ENCODE measurements at regions not wholly inside any gene's neighbourhood (a gene's known extent, or its start where the extent isn't known, plus 50 kb on each side); places are given as distances from the start of the nearest gene placed in this dataset.

- peak; percentile 31 to 57 for DNase-seq (ENCODE audit: low read depth in 1 of 2, low spot score in 1 of 2)
- in situ Hi-C loops (cut with HindIII; ENCODE audit: low pct_unique_long_range_greater_than_20kb, low sequenced_read_pairs): no loop called here
- no peak for TF ChIP-seq JUND (IDR thresholded peaks at IDR 0.05; ENCODE audit: low read depth)
These were observed 56.1 kb upstream of the SLC35G4 start for GRCh38 chr18:11553098-11553940.

GRCh38 chr18:11548916-11549551 lies 60.4 kb upstream of the SLC35G4 start:
- DNase-seq (ENCODE audit: low read depth in 1 of 2, low spot score in 1 of 2): no peak
- TF ChIP-seq JUND (IDR thresholded peaks at IDR 0.05; ENCODE audit: low read depth): no peak
- in situ Hi-C loops (cut with HindIII; ENCODE audit: low pct_unique_long_range_greater_than_20kb, low sequenced_read_pairs): no loop called here

GRCh38 chr18:11548396-11548795 lies 61.0 kb upstream of the SLC35G4 start:
- DNase-seq (ENCODE audit: low read depth in 1 of 2, low spot score in 1 of 2): no peak
- no peak for TF ChIP-seq JUND (IDR thresholded peaks at IDR 0.05; ENCODE audit: low read depth)
- in situ Hi-C loops (cut with HindIII; ENCODE audit: low pct_unique_long_range_greater_than_20kb, low sequenced_read_pairs): no loop called here

GRCh38 chr18:11544060-11544633 lies 65.2 kb upstream of the SLC35G4 start:
- no peak for DNase-seq (ENCODE audit: low read depth in 1 of 2, low spot score in 1 of 2)
- in situ Hi-C loops (cut with HindIII; ENCODE audit: low pct_unique_long_range_greater_than_20kb, low sequenced_read_pairs): no loop called here
- TF ChIP-seq JUND (IDR thresholded peaks at IDR 0.05; ENCODE audit: low read depth): no peak

- DNase-seq (ENCODE audit: low read depth in 1 of 2, low spot score in 1 of 2): peak in 1 of 2 experiments; percentile 9
- in situ Hi-C loops (cut with HindIII; ENCODE audit: low pct_unique_long_range_greater_than_20kb, low sequenced_read_pairs): no loop called here
- TF ChIP-seq JUND (IDR thresholded peaks at IDR 0.05; ENCODE audit: low read depth): no peak
These were observed 68.2 kb upstream of the SLC35G4 start for GRCh38 chr18:11541179-11541578.

GRCh38 chr18:11533942-11534496 lies 75.4 kb upstream of the SLC35G4 start:
- no peak for TF ChIP-seq JUND (IDR thresholded peaks at IDR 0.05; ENCODE audit: low read depth)
- no peak for DNase-seq (ENCODE audit: low read depth in 1 of 2, low spot score in 1 of 2)
- in situ Hi-C loops (cut with HindIII; ENCODE audit: low pct_unique_long_range_greater_than_20kb, low sequenced_read_pairs): no loop called here

- in situ Hi-C loops (cut with HindIII; ENCODE audit: low pct_unique_long_range_greater_than_20kb, low sequenced_read_pairs): no loop called here
- no peak for DNase-seq (ENCODE audit: low read depth in 1 of 2, low spot score in 1 of 2)
- no peak for TF ChIP-seq JUND (IDR thresholded peaks at IDR 0.05; ENCODE audit: low read depth)
These were observed 75.9 kb upstream of the SLC35G4 start for GRCh38 chr18:11533513-11533890.

GRCh38 chr18:11532758-11533512 lies 76.5 kb upstream of the SLC35G4 start:
- no peak for DNase-seq (ENCODE audit: low read depth in 1 of 2, low spot score in 1 of 2)
- no peak for TF ChIP-seq JUND (IDR thresholded peaks at IDR 0.05; ENCODE audit: low read depth)
- in situ Hi-C loops (cut with HindIII; ENCODE audit: low pct_unique_long_range_greater_than_20kb, low sequenced_read_pairs): no loop called here

- TF ChIP-seq JUND (IDR thresholded peaks at IDR 0.05; ENCODE audit: low read depth): no peak
- in situ Hi-C loops (cut with HindIII; ENCODE audit: low pct_unique_long_range_greater_than_20kb, low sequenced_read_pairs): no loop called here
These were observed 80.3 kb upstream of the SLC35G4 start for GRCh38 chr18:11529081-11529480.

GRCh38 chr18:11526675-11527074 lies 82.7 kb upstream of the SLC35G4 start:
- no peak for TF ChIP-seq JUND (IDR thresholded peaks at IDR 0.05; ENCODE audit: low read depth)
- no peak for DNase-seq (ENCODE audit: low read depth in 1 of 2, low spot score in 1 of 2)
- in situ Hi-C loops (cut with HindIII; ENCODE audit: low pct_unique_long_range_greater_than_20kb, low sequenced_read_pairs): no loop called here

More at GRCh38 chr18:11529081-11529480, 80.3 kb upstream of the SLC35G4 start:
- no peak for DNase-seq (ENCODE audit: low read depth in 1 of 2, low spot score in 1 of 2)

GRCh38 chr18:11523804-11524203 lies 85.6 kb upstream of the SLC35G4 start:
- no peak for TF ChIP-seq JUND (IDR thresholded peaks at IDR 0.05; ENCODE audit: low read depth)
- DNase-seq (ENCODE audit: low read depth in 1 of 2, low spot score in 1 of 2): no peak
- in situ Hi-C loops (cut with HindIII; ENCODE audit: low pct_unique_long_range_greater_than_20kb, low sequenced_read_pairs): no loop called here

- in situ Hi-C loops (cut with HindIII; ENCODE audit: low pct_unique_long_range_greater_than_20kb, low sequenced_read_pairs): no loop called here
- TF ChIP-seq JUND (IDR thresholded peaks at IDR 0.05; ENCODE audit: low read depth): no peak
- DNase-seq (ENCODE audit: low read depth in 1 of 2, low spot score in 1 of 2): no peak
These were observed 86.4 kb upstream of the SLC35G4 start for GRCh38 chr18:11522992-11523391.

All from T47D (cell line).